ENCODE measurements at regions not wholly inside any gene's neighbourhood (a gene's known extent, or its start where the extent isn't known, plus 50 kb on each side); places are given as distances from the start of the nearest gene placed in this dataset.

GRCh38 chr10:61047788-61048560 is 104.0 kb upstream of the RHOBTB1 start:
- TF ChIP-seq CTCF (IDR thresholded peaks at IDR 0.05) (no peak), POLR2A (IDR thresholded peaks at IDR 0.05) (no peak)

Data from prostate gland (tissue), 2 donors.